AG08395 (cell line): ENCODE measurements at regions not wholly inside any gene's neighbourhood (a gene's known extent, or its start where the extent isn't known, plus 50 kb on each side); places are given as distances from the start of the nearest gene placed in this dataset.
"Not testable (repeated sequence)": the region's sequence is repeated elsewhere in the genome, so short reads cannot be mapped to it uniquely, and the experiment has no call there.

Experiments
- DNase-seq: peaks from one replicate; pipeline ENCODE4 v3.0.0; 2012; ENCODE audit warnings: mixed read lengths, low spot score

DNA sequence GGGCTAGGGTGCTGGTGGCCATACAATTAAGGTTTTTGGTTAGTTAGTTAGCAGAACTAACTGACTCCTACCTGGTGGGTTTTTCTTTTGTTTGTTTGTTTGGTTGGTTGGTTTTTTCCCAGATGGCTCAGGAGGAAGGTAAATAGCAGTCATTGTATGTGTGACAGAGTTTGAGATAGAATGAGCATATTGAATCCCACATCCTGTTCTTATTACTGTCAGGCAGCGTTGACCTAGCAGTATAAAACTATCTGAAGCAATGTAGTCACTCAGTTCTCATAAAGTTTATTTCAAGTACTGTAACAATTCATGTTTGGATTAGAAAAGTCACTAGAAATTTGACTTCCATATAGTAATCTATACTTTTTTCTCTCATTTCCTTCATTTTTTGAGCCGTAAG is 113.5 kb upstream of the NBPF19 start:
- not testable (repeated sequence) for DNase-seq

- not testable (repeated sequence) for DNase-seq
Observed at GRCh38 chr1:149364188-149364981, 110.5 kb upstream of the NBPF19 start.

DNA sequence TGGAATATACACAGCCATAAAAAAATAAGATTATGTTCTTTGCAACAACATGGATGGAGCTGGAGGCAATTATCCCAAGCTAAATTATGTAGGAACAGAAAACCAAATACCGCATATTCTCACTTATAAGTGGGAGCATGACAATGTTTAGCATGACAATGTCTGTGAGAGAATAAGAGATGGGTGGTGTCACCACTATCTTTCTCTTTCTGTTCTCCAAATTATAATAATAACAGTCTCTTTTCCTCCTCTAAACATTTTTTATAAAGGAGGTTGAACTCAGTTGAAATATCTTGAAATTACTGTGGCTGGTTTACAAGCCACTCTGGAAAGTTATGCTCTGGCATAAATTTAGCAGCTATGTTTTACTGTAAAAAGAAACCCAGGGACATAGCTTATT is 108.4 kb upstream of the NBPF19 start:
- DNase-seq: not testable (repeated sequence)

DNA sequence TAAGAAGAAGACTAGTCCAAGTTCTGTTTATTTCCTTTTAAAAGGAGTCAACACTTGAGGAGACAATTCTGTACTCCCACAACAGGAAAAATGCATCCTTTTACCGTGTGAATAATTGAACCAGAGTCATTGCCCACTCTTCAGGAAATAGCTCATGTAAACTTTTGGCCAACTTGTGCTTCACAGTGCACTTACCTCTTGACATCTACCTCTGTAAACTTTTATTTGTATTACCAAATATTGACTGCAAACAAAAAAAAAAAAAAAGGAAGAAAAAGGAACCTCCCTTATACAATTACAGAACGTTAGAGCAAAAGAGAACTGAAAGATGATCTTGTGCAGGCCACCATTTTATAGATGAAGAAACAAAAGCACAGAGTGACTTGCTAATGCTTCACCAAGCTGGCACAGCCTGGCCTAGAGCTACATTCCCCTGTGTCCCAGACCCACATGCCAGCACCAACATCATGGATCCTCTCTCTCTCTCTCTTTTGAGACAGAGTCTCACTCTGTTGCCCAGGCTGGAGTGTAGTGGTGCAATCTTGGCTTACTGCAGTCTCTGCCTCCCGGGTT is 107.3 kb upstream of the NBPF19 start:
- DNase-seq: not testable (repeated sequence)

DNA sequence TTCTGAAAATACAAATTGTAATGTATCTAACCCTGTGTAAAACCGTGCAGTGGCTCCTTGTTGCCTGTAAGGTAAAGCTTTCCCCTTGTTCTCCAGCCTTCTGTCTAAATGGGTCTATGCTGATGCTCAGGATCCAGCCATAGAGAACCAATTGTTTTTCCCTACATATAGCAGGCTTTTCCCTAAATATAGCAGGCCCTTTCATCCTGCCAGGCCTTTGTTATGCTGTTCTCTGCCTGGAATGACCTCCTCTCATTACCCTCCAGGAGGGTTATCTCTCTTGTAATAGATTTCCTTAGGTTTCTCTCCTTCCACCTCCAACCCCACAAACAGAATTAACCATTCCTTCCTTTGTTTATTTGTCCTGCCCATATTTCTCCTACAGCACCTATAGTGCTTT is 106.5 kb upstream of the NBPF19 start:
- DNase-seq: not testable (repeated sequence)

- not testable (repeated sequence) for DNase-seq
Observed at GRCh38 chr1:149369081-149369480, 105.8 kb upstream of the NBPF19 start.

DNA sequence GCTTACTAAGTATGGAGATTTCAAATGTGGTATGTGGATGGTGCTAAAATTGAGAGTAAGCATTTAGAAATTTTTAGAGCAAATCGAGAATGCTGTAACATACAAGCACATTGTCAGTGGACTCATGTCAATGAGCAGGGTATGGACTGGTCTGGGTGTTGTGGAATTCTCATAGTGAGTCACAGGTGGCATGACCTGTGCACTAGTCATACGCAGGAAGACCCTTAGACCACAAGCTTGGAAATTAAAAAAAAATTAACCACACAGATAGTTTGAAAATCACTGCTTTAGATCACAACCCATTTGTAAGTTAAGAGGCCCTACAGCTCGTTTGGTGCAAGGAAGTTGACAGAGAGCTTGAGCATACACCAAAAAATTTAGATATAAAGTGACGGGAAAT is 102.9 kb upstream of the NBPF19 start:
- DNase-seq: not testable (repeated sequence)

DNA sequence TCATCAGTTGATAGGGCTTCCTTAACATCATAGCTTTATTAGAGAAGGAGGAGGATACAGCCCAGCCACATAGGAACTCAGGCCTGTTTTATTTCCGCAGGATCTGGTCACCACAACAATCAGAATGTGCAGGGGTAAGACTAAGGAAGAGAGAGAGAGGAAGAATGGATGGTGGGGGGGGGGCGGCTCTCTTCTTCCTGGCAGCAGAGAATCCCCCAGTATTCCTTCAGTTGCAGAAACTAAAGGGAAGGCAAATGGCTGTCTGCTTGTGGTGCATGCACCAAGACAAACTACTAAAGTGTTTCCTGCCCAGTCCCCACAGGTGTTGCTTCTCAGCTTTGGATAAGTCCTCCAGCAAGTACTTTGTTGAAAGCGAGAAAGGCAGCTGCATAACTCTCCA is 96.4 kb upstream of the NBPF19 start:
- DNase-seq: not testable (repeated sequence)

- DNase-seq: not testable (repeated sequence)
Observed at GRCh38 chr1:149390173-149390926, 84.5 kb upstream of the NBPF19 start.

- DNase-seq: not testable (repeated sequence)
Observed at GRCh38 chr1:149390931-149391330, 83.9 kb upstream of the NBPF19 start.

GRCh38 chr1:149395802-149396201 is 79.0 kb upstream of the NBPF19 start:
- DNase-seq: not testable (repeated sequence)

DNA sequence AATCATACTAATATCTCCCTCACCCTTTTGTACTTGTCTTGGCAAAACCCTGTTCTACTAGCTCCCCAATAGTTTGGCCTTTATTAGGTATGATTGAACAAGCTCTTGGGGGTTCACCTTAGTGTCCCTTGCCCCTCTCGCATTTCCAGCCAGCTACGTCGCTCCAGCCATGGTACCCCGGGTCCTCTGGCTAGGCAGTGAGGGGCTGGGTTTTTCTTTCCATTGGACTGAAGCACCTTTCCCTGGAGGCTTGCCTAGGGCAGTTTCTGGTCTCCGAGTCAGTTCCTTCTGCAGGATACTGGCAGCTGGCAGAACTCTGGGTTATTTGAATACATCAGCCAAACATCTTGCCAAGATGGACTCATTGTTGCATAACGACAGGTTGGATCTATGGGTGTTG is 76.3 kb upstream of the NBPF19 start:
- DNase-seq: not testable (repeated sequence)

DNA sequence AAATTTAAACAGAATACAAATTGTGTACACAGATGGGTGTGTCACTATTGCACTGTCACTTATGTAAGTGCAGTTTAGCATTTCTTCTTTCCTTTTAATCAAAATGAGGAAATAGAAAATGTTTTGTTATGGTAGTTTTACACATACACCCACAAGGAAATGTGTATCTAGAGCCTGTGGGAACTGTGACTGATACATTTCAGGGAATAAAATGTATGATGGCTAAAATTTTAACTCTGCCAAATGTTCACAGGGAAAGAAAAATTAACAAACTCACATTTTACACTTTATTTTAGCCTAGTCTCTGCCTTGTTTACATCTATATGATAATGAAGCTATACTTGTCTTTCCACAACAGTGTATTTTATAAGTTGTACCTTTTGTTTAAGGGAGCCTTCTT is 66.4 kb upstream of the NBPF19 start:
- not testable (repeated sequence) for DNase-seq

DNA sequence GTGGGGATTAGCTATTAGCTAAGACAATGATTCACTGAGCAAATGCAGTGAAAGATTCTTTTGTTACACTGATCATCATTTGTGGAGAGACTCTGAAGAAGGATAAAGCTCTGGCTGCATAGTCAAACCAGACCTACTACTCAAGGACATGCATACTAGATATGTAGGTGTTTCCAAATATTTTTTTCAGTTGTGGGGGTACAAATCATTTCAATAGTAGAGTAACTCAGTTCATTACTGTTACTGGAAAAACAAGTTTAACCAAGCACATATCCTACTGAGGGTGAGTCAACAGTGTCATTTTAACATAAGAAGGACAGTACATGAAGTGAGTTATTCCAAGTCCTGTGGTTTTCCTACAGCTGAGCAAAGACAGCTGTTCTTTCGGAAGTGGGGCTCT is 59.5 kb upstream of the NBPF19 start:
- DNase-seq: not testable (repeated sequence)

- not testable (repeated sequence) for DNase-seq
Observed at GRCh38 chr1:149418782-149419181, 56.1 kb upstream of the NBPF19 start.

DNA sequence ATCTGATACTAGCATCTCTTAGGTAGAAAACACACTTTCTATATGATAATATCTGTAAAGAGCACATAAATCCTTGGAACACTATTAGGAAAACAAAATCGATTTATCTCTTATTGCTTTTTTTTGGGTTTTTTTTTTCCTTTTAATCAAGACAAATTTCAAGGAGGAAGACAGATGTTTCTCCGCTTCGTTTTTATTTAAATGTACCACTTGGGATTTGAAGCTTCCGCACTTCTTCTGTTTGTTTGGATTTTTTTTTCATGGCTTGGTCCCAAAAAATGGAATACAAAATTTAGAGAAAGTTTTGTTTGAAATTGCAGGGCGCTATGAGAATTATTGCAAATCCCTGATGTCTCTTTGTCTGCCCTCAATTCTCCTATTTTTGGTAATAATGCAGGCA is 51.7 kb upstream of the NBPF19 start:
- not testable (repeated sequence) for DNase-seq
